ENCODE measurements at regions not wholly inside any gene's neighbourhood (a gene's known extent, or its start where the extent isn't known, plus 50 kb on each side); places are given as distances from the start of the nearest gene placed in this dataset.
"Not testable (repeated sequence)": the region's sequence is repeated elsewhere in the genome, so short reads cannot be mapped to it uniquely, and the experiment has no call there.

DNA sequence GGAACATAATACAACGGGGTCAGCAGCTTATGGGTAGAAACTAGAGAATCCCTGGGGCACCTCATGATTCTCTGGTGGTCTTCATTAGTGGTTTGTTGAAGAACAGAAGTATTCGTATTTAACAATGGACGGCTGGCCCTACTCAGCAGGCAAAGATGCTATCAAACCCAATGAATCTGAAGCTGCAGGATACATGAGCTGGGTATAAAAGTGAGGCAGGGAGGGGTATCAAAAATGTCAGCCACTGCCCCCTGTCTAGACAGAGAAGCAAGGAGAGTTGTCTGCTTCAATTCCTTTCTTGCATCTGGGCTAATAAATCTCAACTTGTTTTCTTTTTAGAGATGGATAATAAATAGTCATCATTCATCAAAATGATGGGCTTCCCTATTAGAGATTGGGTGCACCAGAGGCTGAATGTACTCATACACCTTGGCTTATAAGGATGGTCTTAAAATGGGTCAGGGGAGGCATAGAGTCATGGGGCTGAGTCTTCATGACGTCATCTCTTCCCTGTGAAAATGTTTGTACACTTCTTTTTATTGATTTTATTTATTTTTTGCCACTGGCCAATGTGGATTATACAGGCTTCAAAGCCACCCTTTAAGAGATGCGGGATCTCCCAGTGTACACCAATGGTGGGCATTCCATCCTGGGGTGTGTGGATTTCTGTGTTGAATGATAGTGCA is 259.5 kb downstream of the SHOX start:
- ATAC-seq (no peak), DNase-seq (no peak)
- Histone ChIP-seq H3K4me1 (no peaks in the 10 kb centered on the region), H3K27ac (no peak overlapping the region), H3K27me3 (no peaks in the 10 kb centered on the region), H3K4me3 (no peak overlapping the region), H3K9me3 (peaks cover 0 to 47% of the 10 kb centered on the region in 2 donors), H3K36me3 (no peaks in the 10 kb centered on the region)
- no peak for TF ChIP-seq CTCF (IDR thresholded peaks at IDR 0.05)
- intact Hi-C loops (cut with DNase I): no loop called here

GRCh38 chrX:887724-888123 is 257.1 kb downstream of the SHOX start:
- DNase-seq; H3K4me3 ChIP-seq; H3K27me3 ChIP-seq; H3K36me3 ChIP-seq; H3K27ac ChIP-seq; ATAC-seq; H3K4me1 ChIP-seq; intact Hi-C loops (cut with DNase I): not testable (repeated sequence)
- peaks cover 0 to 36% of the 10 kb centered on the region in 2 donors for H3K9me3 ChIP-seq

GRCh38 chrX:883588-883987 is 253.0 kb downstream of the SHOX start:
- no peak for DNase-seq
- Histone ChIP-seq H3K36me3 (no peaks in the 10 kb centered on the region), H3K4me3 (no peak overlapping the region), H3K9me3 (peaks cover 0 to 3% of the 10 kb centered on the region in 2 donors), H3K4me1 (no peaks in the 10 kb centered on the region), H3K27me3 (no peaks in the 10 kb centered on the region), H3K27ac (no peak overlapping the region)
- TF ChIP-seq CTCF (IDR thresholded peaks at IDR 0.05): no peak
- intact Hi-C loops (cut with DNase I): no loop called here
- ATAC-seq: no peak

DNA sequence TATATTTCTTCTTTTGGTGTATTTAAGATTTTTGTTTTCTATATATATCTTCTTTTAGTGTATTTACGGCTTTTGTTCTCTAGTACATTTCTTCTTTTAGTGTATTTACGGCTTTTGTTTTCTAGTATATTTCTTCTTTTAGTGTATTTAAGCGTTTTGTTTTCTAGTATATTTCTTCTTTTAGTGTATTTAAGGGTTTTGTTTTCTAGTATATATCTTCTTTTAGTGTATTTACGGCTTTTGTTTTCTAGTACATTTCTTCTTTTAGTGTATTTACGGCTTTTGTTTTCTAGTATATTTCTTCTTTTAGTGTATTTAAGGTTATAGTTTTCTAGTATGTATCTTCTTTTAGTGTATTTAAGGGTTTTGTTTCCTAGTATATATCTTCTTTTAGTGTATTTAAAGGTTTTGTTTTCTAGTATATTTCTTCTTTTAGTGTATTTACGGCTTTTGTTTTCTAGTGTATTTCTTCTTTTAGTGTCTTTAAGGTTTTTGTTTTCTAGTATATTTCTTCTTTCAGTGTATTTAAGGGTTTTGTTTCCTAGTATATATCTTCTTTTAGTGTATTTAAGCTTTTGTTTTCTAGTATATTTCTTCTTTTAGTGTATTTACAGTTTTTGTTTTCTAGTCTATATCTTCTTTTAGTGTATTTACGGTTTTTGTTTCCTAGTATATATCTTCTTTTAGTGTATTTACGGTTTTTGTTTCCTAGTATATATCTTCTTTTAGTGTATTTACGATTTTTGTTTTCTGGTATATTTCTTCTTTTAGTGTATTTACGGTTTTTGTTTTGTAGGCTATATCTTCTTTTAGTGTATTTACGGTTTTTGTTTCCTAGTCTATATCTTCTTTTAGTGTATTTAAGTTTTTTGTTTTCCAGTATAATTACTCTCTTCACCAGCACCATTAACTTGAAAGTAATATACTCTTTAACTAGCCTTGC is 249.4 kb downstream of the SHOX start:
- not testable (repeated sequence) for H3K36me3 ChIP-seq

GRCh38 chrX:874061-874460 is 243.5 kb downstream of the SHOX start:
- no peaks in the 10 kb centered on the region for H3K4me1 ChIP-seq
- no peaks in the 10 kb centered on the region for H3K36me3 ChIP-seq
- intact Hi-C loops (cut with DNase I): no loop called here
- H3K9me3 ChIP-seq: peaks cover 0 to 7% of the 10 kb centered on the region in 2 donors
- ATAC-seq: no peak
- H3K4me3 ChIP-seq: no peak overlapping the region
- H3K27me3 ChIP-seq: no peaks in the 10 kb centered on the region
- H3K27ac ChIP-seq: no peak overlapping the region
- no peak for DNase-seq
- TF ChIP-seq CTCF (IDR thresholded peaks at IDR 0.05): no peak

More for the DNA sequence above, 249.4 kb downstream of the SHOX start:
- DNase-seq; intact Hi-C loops (cut with DNase I); H3K27ac ChIP-seq; H3K4me1 ChIP-seq; H3K4me3 ChIP-seq; H3K27me3 ChIP-seq; H3K9me3 ChIP-seq; ATAC-seq: not testable (repeated sequence)

DNA sequence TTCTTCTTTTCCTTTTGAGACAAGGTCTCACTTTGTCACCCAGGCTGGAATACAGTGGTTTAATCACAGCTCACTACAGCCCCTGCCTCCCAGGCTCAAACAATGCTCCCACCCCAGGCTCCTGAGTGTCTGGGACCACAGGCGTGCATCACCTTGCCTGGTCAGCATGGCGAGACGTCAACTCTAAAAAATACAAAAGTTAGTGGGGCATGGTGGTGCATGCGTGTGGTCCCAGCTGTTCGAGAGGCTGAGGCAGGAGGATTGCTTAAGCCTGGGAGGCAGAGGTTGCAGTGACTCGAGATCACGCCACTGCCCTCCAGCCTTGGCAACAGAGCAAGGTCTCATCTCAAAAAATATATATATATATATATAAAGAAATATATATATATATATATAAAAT is 242.4 kb downstream of the SHOX start:
- intact Hi-C loops (cut with DNase I): no loop called here
- Histone ChIP-seq H3K27ac (no peak overlapping the region), H3K27me3 (no peaks in the 10 kb centered on the region), H3K36me3 (no peaks in the 10 kb centered on the region), H3K4me3 (no peak overlapping the region), H3K9me3 (peaks cover 0 to 7% of the 10 kb centered on the region in 2 donors), H3K4me1 (no peaks in the 10 kb centered on the region)
- ATAC-seq: no peak
- no peak for DNase-seq
- TF ChIP-seq CTCF (IDR thresholded peaks at IDR 0.05): no peak
